Inferior parietal cortex (tissue), 1 donor: ENCODE measurements at regions not wholly inside any gene's neighbourhood (a gene's known extent, or its start where the extent isn't known, plus 50 kb on each side); places are given as distances from the start of the nearest gene placed in this dataset.
"Not testable (repeated sequence)": the region's sequence is repeated elsewhere in the genome, so short reads cannot be mapped to it uniquely, and the experiment has no call there.

Experiments
- DNase-seq: peaks from one replicate; pipeline ENCODE4 v3.0.0-alpha.2; 2016; ENCODE audit errors: extremely low spot score

DNA sequence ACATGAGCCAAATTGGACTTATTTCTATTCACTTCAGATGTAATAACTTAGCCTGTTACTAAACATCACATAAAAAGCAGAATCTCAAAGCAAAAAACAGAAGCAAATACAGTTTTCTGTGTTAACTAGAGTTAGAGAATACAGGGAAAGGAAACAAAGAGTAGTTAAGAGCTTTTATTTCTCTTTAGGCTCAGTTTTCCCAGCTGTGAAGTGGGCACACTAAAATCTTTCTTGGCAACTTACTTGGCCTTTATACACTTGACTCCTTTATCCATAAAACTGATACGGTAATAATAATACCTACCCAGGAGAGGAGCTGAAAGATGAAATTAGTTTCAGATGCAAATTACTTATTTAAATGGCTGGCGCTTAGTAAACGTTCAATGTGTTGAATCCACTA is 132.8 kb upstream of the SPATS2L start:
- no peak for DNase-seq

- DNase-seq, result no peak
These were observed 131.9 kb upstream of the SPATS2L start for GRCh38 chr2:200174433-200175216.

DNA sequence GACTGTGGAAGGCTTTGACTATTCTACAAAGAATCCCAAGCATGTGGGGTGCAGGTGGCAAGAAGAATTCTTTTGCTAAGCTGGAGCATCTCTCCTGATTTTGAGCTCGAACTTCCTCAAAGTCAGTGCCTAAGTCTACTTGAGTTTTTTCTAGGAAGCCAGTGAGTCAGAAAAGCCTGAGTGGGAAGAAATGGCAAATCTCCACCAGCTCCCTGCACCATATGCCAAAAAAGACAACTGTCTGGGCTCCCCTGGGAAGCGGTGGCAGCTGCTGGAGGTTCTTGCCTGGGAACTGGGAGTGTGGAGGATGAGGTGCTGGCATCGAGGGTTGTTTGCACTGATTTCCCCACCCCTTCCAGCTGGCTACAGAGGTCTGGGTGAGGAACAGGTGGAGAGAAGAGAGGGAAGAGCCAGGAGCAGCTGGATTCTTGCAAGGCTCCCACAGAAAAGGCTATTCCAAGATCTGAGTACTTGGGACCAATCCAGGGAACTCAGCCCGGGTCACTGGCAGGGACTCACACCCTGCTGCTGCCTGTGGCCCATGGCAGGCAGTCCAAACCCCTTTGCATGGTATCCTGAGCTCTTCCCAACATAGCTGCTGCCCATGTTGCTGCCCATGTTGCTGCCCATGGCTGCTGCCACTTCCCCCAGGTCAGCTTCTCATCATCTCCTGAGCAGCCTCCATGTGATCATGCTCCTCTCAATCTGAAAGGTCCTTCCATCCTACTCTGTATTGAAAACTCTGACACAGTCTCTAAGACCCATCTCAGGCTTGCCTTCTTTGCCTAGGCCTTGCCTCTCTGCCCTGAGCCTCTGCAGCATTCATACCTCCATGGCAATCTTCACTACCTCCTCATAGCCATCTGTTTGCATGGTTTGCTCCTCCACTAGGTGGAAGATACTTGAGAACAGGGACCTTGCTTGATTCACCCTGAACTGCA is 128.3 kb upstream of the SPATS2L start:
- peak; percentile 57 for DNase-seq

DNA sequence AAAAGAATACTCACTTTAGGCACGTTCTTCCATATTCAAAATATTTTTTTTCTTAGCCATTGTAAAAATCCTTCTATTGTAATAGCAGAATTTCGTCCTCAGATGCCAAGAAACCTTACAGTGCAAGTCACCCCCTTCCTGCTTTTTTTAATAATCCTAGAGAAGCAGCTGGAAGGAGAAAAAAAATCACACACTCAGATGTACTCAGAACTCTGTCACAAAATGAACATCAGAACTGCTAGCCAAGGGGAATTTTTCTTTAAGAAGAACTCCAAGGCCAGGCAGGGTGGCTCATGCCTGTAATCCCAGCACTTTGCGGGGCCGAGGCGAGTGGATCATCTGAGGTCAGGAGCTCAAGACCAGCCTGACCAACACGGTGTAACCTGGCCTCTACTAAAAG is 127.3 kb upstream of the SPATS2L start:
- DNase-seq, result no peak

DNA sequence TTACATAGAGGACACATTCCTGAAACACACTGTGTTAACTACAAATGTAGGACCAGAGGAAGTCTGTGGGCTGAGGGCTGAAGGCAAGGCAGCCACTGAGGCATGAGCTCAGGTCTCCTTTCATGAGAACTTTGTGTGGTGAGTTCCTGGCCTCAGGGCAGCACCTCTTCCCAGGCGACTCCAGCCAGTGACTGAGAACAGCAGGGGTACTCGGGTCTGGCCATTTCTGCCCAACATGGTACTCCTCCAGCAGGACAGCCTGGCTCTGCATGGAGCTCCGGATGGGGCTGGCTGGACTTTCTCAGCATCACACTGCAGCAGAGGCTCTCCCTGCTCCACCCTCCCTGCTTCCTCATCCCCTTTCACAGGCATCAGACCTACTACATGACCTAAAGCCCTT is 125.5 kb upstream of the SPATS2L start:
- no peak for DNase-seq

DNA sequence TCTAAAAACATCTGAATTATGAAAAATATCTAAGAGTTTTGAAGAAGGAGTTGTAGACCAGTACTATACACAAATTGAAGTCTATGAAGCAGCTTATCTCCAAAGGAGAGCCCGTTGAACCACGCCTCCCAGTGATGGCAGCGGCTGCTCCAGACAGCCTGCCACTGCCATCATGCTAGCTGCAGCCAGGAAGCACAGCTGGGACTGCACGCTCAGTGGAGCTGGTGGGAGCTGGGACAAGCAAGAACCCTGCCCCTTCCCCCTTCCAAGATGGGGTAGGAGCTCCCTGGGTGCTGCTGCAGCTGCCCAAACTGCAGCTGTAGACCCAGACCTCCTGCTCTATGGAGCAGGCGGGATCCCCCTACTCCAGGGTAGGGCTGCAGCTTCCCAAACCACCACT is 124.7 kb upstream of the SPATS2L start:
- DNase-seq, result no peak

GRCh38 chr2:200184748-200185627 is 121.5 kb upstream of the SPATS2L start:
- no peak for DNase-seq

- no peak for DNase-seq
These were observed 120.9 kb upstream of the SPATS2L start for GRCh38 chr2:200185628-200186000.

GRCh38 chr2:200186002-200186401 is 120.5 kb upstream of the SPATS2L start:
- no peak for DNase-seq

DNA sequence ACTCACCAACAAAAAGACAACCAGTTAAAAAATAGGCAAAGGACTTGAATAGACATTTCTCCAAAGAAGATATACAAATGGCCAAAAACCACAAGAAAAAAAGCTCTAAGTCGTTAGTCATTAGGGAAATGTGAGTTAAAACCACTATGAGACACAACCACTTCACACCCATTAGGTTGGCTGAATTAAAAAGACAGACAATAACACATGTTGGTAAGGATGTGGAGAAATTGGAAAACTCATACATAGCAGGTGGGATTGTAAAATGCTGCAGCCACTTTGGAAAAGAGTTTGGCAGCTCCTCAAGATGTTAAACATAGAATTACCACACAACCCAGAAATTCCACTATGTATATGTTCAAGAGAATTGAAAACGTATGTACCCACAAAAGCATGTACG is 117.6 kb upstream of the SPATS2L start:
- DNase-seq, result no peak

DNA sequence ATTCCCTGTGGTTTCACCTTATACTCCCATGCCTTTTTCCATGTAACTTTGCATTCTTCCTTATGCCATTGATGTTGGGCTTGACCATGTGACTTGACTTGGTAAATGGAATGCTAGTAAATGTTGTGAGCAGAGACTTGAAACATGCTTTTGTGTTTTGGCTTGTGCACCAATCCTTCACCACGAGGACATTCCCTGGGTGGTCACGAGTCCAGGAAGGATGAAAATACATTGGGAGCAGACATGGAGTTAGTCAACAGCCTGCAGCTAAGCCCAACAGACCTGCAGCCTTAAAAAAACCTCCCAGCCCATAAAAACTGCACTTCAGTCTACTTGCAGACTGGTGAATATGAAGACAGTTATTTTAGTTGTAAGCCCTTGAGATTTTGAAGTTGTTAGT is 116.5 kb upstream of the SPATS2L start:
- DNase-seq, result no peak

GRCh38 chr2:200193331-200193730 is 113.2 kb upstream of the SPATS2L start:
- DNase-seq, result no peak

DNA sequence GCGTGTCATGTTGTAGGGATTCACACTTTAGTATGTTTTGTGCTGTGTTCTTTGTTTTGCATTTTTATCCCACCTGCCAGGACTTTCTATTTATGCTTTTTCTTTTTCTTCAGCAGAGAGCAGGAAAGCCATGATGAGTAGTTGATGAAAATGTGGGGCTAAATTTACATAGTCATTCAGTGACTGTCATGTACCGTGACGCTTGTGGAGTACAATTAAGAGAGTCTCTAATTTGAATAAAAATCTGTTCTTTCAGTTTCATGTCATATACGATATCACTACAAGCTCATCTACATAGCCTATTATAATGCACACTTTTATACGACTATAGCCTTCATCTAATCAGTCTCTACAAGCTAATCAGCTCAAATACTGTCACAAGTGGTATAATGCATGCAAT is 112.7 kb upstream of the SPATS2L start:
- no peak for DNase-seq

DNA sequence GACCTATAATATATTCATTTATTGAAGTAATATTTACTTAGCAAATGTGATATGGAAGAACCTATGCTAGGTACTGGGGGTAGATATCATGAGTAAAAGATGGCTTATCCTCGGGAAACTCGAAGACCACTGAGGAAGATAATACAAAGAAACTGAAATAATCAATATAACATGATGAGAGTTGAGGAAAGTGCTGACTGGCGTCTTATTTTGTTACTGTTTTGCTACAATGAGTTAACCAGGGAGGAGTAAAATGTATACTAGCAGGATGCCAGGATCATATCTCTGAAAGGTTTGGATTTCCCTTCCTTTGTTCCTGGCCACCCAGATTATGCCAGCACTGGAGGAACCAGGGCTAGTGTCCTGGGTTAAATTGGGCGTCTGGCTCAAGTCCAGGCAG is 111.7 kb upstream of the SPATS2L start:
- no peak for DNase-seq

- DNase-seq, result no peak
These were observed 107.5 kb upstream of the SPATS2L start for GRCh38 chr2:200199005-200199404.

DNA sequence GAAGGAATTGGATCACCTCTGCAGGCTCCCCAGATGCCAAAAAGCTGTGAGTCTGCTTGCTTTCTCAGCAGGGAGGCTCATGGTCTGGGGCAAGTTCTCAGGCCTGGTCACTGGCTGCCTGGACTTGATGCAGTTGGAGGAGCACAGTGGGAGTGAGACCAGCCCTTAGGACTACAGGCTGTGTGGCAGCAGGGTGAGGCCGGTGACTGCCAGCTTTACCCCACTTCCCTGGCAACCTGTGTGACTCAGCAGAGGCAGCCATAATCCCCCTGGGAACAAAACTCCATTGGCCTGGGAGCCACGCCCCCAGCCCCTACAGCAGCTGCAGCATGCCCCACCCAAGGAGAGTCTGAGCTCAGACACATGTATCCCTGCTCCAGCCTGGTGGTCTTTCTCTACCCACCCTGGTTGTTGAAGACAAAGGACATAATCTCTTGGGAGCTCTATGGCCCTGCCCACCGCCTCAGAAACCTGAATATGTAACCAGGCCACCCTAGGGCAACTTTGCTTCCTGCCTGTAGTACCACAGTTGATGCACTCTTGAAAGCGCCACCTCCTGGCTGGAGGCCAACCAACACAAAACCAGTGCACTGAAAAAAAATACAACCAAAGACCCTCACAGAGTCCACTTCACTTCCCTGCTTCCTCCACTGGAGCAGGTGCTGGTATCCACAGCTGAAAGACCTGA is 106.8 kb upstream of the SPATS2L start:
- DNase-seq, result no peak

DNA sequence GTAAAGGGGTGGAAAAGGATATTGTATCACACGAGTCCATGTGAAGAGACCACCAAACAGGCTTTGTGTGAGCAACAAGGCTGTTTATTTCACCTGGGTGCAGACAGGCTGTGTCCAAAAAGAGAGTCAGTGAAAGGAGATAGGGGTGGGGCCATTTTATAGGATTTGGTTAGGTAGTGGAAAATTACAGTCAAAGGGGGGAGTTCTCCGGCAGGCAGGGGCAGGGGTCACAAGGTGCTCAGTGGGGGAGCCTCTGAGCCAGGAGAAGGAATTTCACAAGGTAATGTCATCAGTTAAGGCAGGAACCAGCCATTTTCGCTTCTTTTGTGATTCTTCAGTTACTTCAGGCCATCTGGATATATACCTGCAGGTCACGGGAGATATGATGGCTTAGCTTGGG is 104.7 kb upstream of the SPATS2L start:
- not testable (repeated sequence) for DNase-seq

DNA sequence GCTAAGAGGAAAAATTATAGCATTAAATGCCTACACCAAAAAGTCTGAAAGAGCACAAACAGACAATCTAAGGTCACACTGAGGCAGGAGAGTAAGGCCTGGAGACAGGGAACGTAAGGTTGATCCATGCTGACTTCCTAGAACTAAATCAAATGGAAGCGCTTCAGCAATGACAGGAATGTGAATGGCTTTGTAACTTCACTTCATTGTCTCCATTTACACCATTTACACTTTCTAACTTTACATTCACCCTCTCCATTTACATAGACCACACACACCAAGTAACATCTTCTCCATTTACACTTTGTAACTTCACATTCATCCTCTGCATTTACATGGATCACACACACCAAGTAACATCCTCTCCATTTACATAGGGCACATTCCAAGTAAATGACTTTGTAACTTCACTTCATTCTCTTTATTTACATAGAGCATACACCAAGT is 103.1 kb upstream of the SPATS2L start:
- DNase-seq, result no peak

- no peak for DNase-seq
These were observed 98.5 kb upstream of the SPATS2L start for GRCh38 chr2:200208041-200208440.

GRCh38 chr2:200209030-200209429 is 97.5 kb upstream of the SPATS2L start:
- DNase-seq, result no peak

- DNase-seq, result no peak
These were observed 94.8 kb upstream of the SPATS2L start for GRCh38 chr2:200211643-200212042.
